Erythroblast (primary cell): ENCODE measurements at regions not wholly inside any gene's neighbourhood (a gene's known extent, or its start where the extent isn't known, plus 50 kb on each side); places are given as distances from the start of the nearest gene placed in this dataset.

ENCODE experiments used
- GATA1 ChIP-seq: IDR thresholded peaks from 2 replicates; pipeline ENCODE4 v1.6.1; 2011; ENCODE audit warnings: low read depth, mild to moderate bottlenecking, control low read depth, low read length, moderate library complexity
- POLR2A ChIP-seq: IDR thresholded peaks from 2 replicates; pipeline ENCODE4 v1.6.1; 2011; ENCODE audit warnings: mild to moderate bottlenecking, low read length

DNA sequence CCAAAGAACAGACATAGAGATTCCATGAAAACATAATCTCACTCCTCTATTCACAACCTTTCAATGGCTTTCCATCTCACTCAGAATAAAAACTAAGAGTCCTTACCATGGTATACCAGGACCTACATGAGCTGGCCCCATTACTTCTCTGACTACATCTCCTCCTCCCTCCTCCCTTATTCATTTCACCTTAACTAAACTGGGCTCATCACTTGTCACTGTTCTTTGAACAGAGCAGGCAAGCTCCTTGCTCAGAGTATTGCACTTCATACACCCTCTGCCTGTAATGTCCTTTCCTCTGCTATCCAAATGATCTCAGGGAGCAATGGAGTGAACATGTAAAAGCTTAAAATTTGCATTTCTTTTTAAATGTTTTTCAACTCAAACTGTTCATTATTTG is 142.0 kb downstream of the MRPL39 start:
- no peak for TF ChIP-seq POLR2A
- TF ChIP-seq GATA1: no peak
